Stimulated activated CD4-positive, alpha-beta T cell treated with anti-CD3 and anti-CD28 coated beads, Interleukin-15, amount 100 ng/mL, for 1 hour (primary cell): ENCODE measurements at regions not wholly inside any gene's neighbourhood (a gene's known extent, or its start where the extent isn't known, plus 50 kb on each side); places are given as distances from the start of the nearest gene placed in this dataset.

Experiments
- DNase-seq, 2 donors: peaks; one replicate each; pipeline ENCODE4 v3.0.0-alpha.2; 2020; ENCODE audit warnings: low read depth in 1 of 2, low spot score in 1 of 2

DNA sequence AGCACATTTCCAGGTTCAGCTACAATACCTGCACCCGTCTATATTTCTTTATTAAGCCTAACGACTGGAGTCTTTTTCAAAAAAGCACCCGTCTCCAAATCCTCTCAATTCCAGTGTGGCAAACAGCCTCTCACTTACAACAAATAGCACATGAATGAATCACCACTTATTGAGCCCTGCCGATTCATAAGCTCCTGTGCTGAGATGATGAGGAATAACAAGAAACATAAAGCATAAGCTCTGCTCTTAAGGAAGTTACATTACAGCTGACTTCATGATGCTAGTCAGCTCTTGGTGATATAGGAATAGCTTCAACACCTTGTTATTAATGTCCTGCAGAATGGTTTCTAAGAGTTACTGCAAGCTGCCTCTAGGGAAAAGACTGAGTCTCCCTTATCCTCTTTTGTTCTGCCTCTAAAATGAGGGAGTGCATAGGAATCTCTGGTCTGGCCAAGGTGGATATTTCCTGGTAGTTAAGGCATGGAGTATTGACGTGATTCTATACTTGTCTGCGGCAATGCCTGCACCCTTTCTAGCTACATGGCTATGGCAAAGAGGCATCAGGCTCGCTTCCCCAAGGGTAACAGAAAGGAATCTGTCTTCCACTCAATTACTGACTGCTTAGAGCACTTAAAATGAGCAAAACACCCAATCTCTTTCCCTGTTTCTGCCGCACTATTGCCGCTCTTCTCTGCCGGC, 195.7 kb downstream of the KLF12 start:
- no peak for DNase-seq

DNA sequence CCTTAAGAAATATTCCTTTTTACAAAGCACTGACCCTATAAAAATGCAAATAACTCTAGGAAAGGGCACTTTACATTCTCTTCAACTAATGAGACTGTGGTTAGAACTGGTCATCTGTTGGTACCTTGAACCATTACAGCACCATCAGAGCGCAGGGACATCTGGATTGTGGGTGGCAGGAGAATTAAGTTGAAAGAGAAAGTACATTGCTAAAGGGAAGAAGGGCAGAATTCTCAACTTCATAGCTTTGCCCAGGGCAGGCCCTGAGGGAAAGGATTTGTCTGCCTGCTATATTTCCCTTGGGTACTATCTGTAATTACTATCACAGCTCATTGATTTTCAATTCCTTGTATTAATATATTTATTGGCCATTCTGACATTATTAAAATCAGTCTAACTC, 196.8 kb downstream of the KLF12 start:
- DNase-seq = no peak

DNA sequence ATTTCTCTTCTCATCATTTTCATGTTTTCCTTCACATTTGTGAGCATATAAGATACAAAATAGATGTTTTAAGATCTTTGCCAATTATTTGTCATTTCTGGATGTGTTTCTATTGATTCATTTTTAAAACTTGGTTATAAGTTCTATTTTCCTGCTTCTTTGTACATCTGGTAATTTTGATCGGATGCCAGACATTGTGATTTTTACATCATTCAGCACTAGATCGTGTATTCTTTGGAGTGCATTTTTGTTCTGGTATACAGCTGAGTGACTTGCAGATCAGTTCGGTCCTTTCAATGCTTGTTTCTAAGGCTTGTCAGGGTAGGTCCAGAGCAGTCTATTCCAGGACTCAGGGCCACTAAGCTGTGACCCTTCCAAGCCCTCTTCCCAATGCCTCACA, 198.2 kb downstream of the KLF12 start:
- DNase-seq = no peak

DNA sequence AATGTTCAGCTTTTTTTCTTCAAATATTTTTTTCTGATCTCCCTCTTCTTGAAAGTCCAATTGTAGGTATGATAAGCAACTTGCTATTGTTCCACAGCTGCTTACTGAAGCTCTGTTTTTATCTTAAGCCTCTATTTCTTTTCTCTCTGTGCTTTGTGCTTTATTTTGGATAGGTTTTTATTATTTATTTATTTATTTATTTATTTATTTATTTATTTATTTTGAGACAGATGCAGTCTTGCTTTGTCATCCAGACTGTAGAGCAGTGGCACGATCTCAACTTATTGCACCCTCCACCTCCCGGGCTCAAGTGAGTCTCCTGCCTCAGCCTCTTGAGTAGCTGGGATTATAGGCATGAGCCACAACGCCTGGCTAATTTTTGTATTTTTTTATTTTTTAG, 199.4 kb downstream of the KLF12 start:
- DNase-seq = no peak

DNA sequence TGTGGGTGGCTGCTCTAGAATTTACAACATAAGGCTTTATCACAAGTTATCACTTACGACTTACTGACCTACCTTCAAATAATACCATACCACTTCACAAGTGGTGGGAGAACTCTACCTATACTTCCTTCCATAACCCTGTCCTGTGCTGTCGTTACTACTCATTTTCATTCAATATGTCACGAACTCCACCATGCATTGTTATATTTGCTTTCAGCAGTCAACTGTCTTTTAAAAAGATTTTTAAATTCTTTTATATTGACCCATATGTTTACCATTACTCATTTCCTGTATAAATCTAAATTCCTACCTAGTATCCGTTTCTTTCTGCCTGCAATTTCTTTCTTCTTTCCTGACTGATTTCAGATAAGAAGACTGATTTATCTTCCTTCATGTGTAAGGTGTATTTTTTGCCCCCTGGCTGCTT, 200.0 kb downstream of the KLF12 start:
- no peak for DNase-seq

DNA sequence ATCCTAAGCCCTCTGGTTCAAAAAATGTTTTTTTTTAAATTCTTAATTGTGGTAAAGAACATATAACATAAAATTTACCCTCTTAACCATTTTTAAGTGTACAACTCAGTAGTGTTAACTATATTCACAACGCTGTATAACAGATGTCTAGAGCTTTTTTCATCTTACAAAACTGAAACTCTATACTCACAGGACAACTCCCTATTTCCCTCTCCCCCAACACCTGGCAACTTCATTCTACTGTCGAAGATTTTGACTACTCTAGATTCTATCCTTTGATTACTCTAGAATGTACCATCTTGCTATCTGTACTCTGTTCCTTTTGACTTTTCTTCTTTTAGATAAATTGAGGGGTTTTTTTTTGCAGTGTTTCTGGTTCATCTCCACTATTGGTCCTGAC, 200.4 kb downstream of the KLF12 start:
- DNase-seq = no peak

DNA sequence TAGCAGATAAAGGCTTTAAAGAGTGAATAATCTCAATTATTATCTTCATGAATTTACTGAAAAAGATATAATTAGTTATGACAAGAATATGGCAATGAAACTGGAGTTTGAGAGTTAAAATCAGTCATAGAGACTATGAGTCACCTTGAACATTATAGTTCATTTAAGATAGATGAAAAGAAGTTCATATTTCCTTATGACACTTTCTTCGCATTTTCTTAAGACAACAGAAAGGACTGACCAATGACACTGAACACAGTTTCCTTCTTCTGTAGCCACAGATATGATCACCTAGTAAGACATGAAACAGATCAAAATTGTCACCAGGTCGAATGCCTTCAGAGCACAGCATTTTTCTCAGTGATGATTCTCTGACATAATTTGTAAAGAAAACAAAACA, 202.1 kb downstream of the KLF12 start:
- DNase-seq = no peak

DNA sequence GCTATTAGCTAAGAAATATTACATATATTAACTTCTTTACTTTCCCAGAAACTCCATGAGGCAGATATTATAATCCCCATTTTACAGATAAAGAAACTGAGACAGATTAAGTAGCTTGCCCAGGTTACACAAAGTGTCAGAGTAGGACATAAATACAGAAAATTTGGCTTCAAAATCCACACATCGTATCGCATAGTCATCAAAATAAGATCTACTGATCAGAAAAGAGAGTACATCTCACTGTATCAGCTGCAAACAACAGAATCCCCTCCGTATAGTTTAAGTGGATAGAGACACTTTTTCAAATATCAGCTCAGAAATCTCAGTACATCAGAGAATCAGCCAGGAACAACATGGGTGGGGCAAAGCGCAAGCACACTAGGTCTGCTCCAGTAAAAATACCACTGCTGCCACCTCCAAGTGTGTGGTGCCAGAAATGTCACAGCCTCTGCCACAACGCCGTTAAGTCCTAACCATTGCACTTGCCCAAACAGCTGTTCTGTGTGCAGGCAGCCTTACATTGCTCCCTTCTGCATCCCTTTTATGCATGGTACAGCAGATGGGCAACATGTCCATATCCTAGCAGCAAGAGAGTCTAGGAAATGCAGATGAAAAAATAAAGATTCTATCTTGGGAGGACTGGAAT, 204.8 kb downstream of the KLF12 start:
- DNase-seq = no peak

DNA sequence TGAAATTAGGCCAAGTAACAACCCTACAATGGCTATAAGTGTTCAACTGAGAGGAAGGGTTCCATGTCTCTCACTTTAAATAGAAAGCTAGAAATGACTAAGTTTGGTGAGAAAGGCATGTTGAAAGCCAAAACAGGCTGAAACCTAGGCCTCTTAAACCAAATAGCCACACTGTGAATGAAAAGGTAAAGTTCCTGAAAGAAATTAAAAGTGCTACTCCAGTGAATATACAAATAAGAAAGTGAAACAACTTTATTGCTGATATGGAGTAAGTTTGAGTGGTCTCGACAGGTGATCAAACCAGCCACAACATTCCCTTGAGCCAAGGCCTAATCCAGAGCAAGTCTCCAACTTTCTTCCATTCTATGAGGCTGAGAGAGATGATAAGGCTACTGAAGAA, 209.6 kb downstream of the KLF12 start:
- DNase-seq = no peak

DNA sequence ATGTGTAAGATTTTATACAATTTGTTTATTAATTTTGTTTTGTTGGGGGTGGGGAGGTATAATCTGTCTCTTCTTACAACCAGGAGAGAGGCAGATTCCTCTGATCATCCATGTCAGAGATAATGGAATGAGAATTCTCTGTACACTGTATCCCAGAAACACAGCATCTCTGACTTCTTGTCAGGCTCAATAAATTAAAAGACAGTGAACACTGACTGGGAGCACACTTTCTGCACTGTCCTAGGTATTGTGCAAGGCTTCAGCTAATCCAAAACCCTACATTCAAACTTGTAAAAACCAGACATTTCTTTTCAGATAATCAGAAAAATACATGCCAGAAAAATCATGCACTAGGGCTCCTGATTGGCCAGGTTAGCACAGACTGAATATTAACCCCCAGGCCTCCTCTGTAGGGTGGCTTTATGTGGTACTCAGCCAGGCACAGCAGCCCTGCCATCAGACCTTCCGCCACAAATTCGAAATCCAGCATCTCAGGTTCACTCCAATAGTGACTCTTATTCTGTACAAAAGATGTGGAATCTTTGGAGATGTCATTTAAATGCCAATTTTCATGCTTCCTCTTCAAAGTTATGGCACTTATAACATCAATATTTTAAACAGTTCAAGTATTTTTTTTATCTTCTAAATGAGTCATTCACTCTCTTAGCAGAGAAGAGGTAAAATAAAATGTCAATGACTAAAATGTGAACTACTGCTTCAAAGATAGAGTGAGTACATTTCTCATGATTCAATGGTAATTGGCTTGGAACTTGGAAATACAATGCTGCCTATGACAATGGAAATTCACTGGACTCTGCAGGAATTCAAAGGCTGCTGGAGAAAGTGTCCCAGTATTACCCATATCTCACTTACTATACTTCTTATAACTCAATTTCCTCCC, 211.5 kb downstream of the KLF12 start:
- no peak for DNase-seq

DNA sequence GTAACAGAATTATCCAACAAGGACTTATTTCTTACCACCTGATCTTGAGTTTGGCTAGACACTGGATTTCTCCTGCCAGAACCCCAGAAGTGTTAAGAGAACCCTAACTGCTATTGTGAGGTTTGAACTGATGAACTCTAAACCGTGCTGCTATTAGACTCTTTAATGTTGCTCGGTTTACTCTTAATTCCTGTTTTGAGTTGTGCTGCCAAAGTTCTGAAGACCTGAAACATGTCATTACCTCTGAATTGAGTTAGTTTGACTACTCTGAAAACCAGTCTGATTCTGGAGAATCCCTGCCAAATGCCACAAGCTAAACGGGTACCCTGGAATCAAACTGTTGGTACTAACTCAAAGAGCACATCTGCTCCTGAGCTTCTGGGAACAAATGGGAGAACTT, 215.5 kb downstream of the KLF12 start:
- DNase-seq = no peak

DNA sequence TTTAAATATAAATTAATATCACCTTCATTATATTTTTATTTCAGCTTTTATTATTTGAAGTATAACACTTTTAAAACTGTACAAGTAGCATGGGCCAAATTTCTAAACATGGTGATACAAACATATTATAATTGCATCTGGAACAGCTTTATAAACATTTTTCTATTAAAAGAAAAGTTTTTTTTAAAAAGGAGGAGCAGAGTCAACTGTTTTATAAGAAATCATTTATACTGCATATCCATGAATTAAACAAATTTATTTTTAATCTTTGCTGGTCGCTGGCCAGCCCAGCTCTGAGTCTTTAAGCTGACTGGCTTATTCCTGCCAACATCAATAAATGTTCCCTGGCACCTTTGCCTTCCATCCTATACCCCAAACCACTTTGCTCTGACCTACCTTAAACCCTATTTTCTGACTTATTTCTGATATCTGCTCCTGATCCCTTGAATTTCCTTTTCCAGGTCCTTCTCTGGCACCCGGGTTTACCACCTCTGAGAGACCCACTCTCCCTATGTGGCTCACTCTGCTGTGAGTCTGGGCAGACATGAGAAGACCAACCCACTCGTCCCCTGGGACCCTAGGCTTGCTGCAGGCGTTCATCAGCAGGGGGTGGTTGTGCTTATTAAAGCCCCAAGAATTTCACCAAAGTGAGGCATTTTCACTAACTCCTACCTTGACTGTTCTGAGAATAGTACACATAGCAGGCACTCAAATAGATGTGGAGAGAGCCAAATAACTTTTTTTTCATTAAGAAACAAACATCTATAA, 220.3 kb downstream of the KLF12 start:
- DNase-seq = no peak

DNA sequence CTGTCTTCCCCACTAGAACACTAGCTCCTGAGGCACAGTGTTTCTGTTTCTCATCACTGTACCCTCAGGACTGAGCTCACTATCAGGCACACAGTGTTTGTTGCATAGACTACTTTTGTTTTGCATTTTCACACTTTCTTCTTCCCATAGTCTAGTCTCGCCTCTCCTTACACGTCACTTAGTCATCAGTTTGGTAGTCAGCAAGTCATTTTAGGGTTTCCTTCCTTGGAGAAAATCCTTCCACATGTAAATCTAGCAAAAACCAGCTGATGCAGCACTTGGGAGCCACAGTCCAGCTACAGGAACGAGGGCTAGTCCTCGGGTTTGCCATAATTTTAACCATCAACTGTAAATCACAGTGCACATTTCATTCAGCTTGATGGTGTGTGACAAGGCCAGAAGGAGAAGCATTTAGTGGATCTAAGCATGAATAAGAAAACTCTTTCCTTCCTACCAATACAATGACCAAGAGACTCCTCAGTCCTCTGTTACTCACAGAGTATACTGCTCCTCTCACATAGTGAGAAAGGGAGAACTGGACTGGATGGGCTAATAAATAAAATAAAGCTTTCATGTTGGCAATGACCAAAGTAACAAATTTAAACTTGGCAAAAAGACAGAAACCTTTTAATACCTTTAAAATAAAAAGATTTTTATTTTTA, 221.0 kb downstream of the KLF12 start:
- no peak for DNase-seq

DNA sequence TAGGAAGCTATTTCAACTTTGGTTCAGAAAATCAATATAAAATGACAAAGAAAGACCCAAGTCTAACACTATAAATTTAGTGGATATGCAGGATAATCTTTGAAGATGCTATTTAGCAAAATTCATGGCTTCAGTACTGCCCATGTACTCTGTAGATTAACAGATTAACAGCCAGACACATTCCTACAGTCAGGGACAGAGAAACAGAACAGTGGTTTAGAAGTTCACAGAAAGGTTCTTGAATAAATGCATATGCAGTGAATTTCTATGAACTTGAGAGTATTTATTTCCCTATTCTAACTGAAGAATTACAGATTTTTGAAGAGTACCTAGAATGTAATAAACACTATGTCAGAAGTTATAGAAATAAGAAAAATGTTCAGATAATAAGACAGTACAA, 222.8 kb downstream of the KLF12 start:
- DNase-seq = no peak

DNA sequence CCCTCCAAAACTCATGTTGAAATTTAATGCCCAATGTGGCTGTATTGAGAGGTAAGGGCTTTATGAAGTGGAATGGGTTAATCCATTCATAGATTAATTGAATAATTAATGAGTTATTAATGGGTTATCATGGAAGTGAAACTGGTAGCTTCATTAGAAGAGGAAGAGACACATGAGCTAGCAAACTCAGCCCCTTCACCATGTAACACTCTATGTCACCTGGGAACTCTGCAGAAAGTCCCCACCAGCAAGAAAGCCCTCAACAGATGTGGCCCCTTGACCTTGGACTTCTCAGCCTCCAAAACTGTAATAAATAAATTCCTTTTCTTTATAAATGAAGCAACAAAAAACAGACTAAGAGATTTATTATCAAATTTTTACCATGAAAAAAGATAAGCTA, 223.5 kb downstream of the KLF12 start:
- DNase-seq = no peak

DNA sequence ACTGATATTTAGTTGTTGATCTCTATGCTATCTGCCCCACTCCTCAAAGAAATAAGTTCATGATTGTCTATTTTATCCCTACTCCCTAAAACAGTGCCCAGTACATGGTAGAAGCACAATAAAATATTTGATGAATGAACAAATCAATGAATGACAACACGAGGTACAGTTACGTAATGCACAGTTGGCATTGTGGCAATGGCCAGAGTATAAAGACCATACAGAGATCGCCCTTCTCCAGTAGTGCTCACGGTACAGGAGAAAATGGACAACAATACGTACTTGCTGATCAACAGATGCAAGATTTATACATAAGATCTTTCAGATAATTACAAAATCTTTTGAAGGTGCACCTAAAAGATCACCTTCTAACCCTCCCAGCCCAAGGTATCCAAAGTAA, 225.4 kb downstream of the KLF12 start:
- DNase-seq = no peak

DNA sequence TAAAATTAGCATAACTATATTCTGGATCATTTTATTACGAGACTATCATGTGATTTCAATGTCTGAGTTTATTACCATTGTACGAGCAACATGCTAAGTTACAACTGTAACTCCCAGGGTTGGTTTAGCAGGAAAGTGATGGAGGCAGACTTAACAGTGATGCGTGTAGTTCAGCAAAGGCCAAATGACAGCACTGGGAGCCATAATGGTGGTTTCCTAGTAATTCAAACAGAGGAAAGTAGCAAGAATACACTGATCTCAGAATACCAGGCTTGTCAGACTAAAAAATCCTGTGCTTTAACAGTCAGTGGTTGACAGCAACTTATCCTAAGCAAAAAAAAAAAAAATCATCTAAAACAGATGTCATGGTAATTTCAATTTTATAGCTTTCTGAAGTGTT, 229.6 kb downstream of the KLF12 start:
- DNase-seq = no peak

DNA sequence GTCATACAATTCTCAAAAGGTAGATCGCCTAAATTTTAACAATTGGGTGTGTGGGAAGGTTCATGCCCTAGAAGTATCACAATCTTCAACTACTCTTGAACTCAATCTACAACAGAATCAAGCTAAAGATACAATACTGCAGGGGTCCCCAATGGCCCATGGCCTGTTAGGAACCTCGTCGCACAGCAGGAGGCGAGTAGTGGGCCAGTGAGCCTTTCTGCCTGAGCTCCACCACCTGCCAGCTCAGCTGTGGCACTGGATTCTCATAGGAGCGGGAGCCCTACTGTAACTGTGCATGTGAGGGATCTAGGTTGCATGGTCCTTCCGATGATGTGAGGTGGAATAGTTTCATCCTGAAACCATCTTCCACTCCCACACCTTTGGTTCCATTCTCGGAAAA, 230.6 kb downstream of the KLF12 start:
- DNase-seq = no peak

DNA sequence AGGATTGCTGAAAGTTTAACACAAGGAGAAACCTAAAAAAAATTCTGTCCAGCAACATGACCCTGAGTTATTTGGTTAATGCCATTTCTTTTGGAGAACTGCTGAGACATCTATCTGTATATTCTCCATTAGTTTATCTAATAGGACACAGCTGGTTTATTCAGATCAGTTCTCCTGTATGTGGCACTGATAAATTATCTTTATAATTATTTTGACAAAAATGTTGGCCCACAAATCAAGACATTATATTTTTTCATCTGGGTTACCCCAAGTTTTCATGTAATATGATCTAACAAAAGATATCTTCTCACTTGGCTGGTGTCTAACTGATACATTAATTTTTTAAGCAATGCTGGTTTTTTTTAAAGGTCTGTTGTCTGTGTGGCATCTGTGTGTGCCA, 231.4 kb downstream of the KLF12 start:
- no peak for DNase-seq

DNA sequence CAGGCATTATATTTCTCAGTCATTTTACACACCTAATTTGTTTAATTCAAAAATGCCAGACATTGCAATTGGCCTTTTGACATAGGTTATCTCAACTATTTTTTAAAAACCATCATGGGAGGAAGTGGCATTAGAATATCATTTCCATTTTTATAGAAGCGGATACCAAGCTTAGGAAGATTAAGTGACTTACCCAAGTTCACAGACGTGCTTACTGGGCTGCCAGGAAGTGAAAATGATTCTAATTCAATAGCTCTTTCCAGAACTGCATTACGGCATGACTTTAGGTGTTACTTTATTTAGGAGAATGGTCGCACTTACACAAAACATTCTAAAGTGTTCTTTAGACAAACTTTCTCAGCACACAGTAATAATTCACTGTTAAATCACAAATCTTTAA, 231.9 kb downstream of the KLF12 start:
- no peak for DNase-seq
